ENCODE measurements at regions not wholly inside any gene's neighbourhood (a gene's known extent, or its start where the extent isn't known, plus 50 kb on each side); places are given as distances from the start of the nearest gene placed in this dataset.
A peak's percentile ranks its signal among the peaks of the same experiment; 100 is the strongest.

GRCh38 chr12:82174383-82174782 lies 183.8 kb downstream of the CCDC59 start:
- no peak for TF ChIP-seq CTCF (conservative IDR thresholded peaks at IDR 0.05)

GRCh38 chr12:82149045-82149444 lies 209.1 kb downstream of the CCDC59 start:
- no peak overlapping the region for H3K27ac ChIP-seq
- no peak for TF ChIP-seq CTCF (conservative IDR thresholded peaks at IDR 0.05)

More at GRCh38 chr12:82174383-82174782, 183.8 kb downstream of the CCDC59 start:
- H3K27ac ChIP-seq = peak overlapping the region; percentile 61

- TF ChIP-seq CTCF (conservative IDR thresholded peaks at IDR 0.05) = no peak
- H3K27ac ChIP-seq = no peak overlapping the region
Observed at GRCh38 chr12:82146740-82147139, 211.4 kb downstream of the CCDC59 start.

- TF ChIP-seq CTCF (conservative IDR thresholded peaks at IDR 0.05) = no peak
- no peak overlapping the region for H3K27ac ChIP-seq
Observed at GRCh38 chr12:82144505-82144904, 213.7 kb downstream of the CCDC59 start.

- H3K27ac ChIP-seq = no peak overlapping the region
- TF ChIP-seq CTCF (conservative IDR thresholded peaks at IDR 0.05) = no peak
Observed at GRCh38 chr12:82132390-82132789, 225.8 kb downstream of the CCDC59 start.

- TF ChIP-seq CTCF (conservative IDR thresholded peaks at IDR 0.05) = no peak
- H3K27ac ChIP-seq = no peak overlapping the region
Observed at GRCh38 chr12:82130762-82131161, 227.4 kb downstream of the CCDC59 start.

- no peak for TF ChIP-seq CTCF (conservative IDR thresholded peaks at IDR 0.05)
- H3K27ac ChIP-seq = no peak overlapping the region
Observed at GRCh38 chr12:82124711-82125380, 233.3 kb downstream of the CCDC59 start.

Data from VCaP (cell line).